NB4 (cell line): ENCODE measurements at regions not wholly inside any gene's neighbourhood (a gene's known extent, or its start where the extent isn't known, plus 50 kb on each side); places are given as distances from the start of the nearest gene placed in this dataset.

Source experiments
- CTCF ChIP-seq: IDR thresholded peaks from one replicate; pipeline ENCODE4 v1.5.1; 2012; ENCODE audit warnings: low read depth, low read length
- POLR2A ChIP-seq: IDR thresholded peaks from 2 replicates; pipeline ENCODE4 v1.6.1; 2011; ENCODE audit warnings: mild to moderate bottlenecking; ENCODE audit not compliant: insufficient read length; ENCODE audit errors: extremely low read depth

- TF ChIP-seq CTCF (no peak), POLR2A (no peak)
Observed at GRCh38 chr5:125017796-125018195, 271.4 kb upstream of the ZNF608 start.
